Keratinocyte (primary cell): ENCODE measurements at regions not wholly inside any gene's neighbourhood (a gene's known extent, or its start where the extent isn't known, plus 50 kb on each side); places are given as distances from the start of the nearest gene placed in this dataset.

ENCODE experiments used
- DNase-seq: peaks from one replicate; pipeline ENCODE4 v3.0.0-alpha.2; 2011; ENCODE audit warnings: low read depth, missing footprints, low spot score
- FAIRE-seq: peaks from 2 replicates; lab custom pipeline; 2011; peaks lifted over from hg19 to GRCh38; lab: Jason Lieb, UNC
- H2AFZ ChIP-seq: 2 replicates; pipeline ENCODE4 v1.6.0; 2012; ENCODE audit warnings: low read length, control low read depth, inconsistent platforms; ENCODE audit not compliant: control insufficient read depth
- H3K27ac ChIP-seq: 2 replicates; pipeline ENCODE4 v1.5.1; 2011; ENCODE audit warnings: low read length; ENCODE audit not compliant: control insufficient read depth, insufficient read depth
- H3K27me3 ChIP-seq: 3 replicates; pipeline ENCODE4 v1.6.0; 2011; ENCODE audit warnings: low read length; ENCODE audit not compliant: control insufficient read depth, insufficient read depth; ENCODE audit errors: extremely low read depth
- H3K36me3 ChIP-seq, 2 experiments: 2 replicates in 1 of 2; 3 replicates in 1 of 2; pipeline ENCODE4 v1.5.1; 2011; ENCODE audit warnings: low read length in 2 of 2, mild to moderate bottlenecking in 1 of 2; ENCODE audit not compliant: control insufficient read depth in 2 of 2, insufficient read depth in 2 of 2; ENCODE audit errors: extremely low read depth in 1 of 2
- H3K4me1 ChIP-seq: 3 replicates; pipeline ENCODE4 v1.5.1; 2011; ENCODE audit warnings: low read length; ENCODE audit not compliant: control insufficient read depth, insufficient read depth; ENCODE audit errors: extremely low read depth
- H3K4me2 ChIP-seq: 3 replicates; pipeline ENCODE4 v1.6.0; 2011; ENCODE audit warnings: low read depth, low read length; ENCODE audit not compliant: control insufficient read depth, insufficient read depth; ENCODE audit errors: extremely low read depth
- H3K4me3 ChIP-seq, 3 experiments: fragments of 200-600 bp in 1 of 3; sonication (generic) in 1 of 3; 2 replicates in 2 of 3; 3 replicates in 1 of 3; pipeline ENCODE4 v1.5.1; 2011 to 2016; ENCODE audit warnings: low read length in 3 of 3, mild to moderate bottlenecking in 3 of 3, control low read depth in 2 of 3, inconsistent platforms in 1 of 3, low read depth in 1 of 3, mixed read lengths in 1 of 3, mixed run types in 1 of 3, moderate library complexity in 1 of 3; ENCODE audit not compliant: control insufficient read depth in 2 of 3, insufficient read depth in 2 of 3; ENCODE audit errors: extremely low read depth in 1 of 3
- H3K79me2 ChIP-seq: 2 replicates; pipeline ENCODE4 v1.6.0; 2012; ENCODE audit warnings: low read length; ENCODE audit not compliant: control insufficient read depth, insufficient read depth
- H3K9ac ChIP-seq: 3 replicates; pipeline ENCODE4 v1.6.0; 2011; ENCODE audit warnings: low read length; ENCODE audit not compliant: control insufficient read depth, insufficient read depth; ENCODE audit errors: extremely low read depth
- H3K9me1 ChIP-seq: 3 replicates; pipeline ENCODE4 v1.6.0; 2011; ENCODE audit warnings: low read length; ENCODE audit not compliant: control insufficient read depth, insufficient read depth; ENCODE audit errors: extremely low read depth
- H3K9me3 ChIP-seq: 2 replicates; pipeline ENCODE4 v1.5.1; 2012; ENCODE audit warnings: low read depth, low read length; ENCODE audit not compliant: control insufficient read depth
- H4K20me1 ChIP-seq: 3 replicates; pipeline ENCODE4 v1.6.0; 2011; ENCODE audit warnings: low read length; ENCODE audit not compliant: control insufficient read depth, insufficient read depth; ENCODE audit errors: extremely low read depth
- EZH2 ChIP-seq: IDR thresholded peaks from one replicate; pipeline ENCODE4 v1.6.1; 2012; ENCODE audit warnings: inconsistent platforms, mild to moderate bottlenecking, low read length, moderate library complexity
- dilution Hi-C: fragments of 300-500 bp; cut with MboI; formaldehyde crosslinking; loops from one replicate; pipeline ENCODE4 v1.7.0; 2020; ENCODE audit warnings: low sequenced_read_pairs; ENCODE audit not compliant: extremely low pct_ligation_motif_present
- TF ChIP-seq, protein P1 (sequence below), 3 experiments: IDR thresholded peaks in 1 of 3; conservative IDR thresholded peaks in 1 of 3; optimal IDR thresholded peaks in 1 of 3; 2 replicates in 2 of 3; 3 replicates in 1 of 3; pipeline versions ENCODE3 to v1.5.1; 2011; ENCODE audit warnings: low read length in 3 of 3, mild to moderate bottlenecking in 3 of 3, moderate library complexity in 2 of 3, control low read depth in 1 of 3, inconsistent platforms in 1 of 3; ENCODE audit not compliant: insufficient read depth in 2 of 3; ENCODE audit errors: extremely low read depth in 1 of 3

DNA sequence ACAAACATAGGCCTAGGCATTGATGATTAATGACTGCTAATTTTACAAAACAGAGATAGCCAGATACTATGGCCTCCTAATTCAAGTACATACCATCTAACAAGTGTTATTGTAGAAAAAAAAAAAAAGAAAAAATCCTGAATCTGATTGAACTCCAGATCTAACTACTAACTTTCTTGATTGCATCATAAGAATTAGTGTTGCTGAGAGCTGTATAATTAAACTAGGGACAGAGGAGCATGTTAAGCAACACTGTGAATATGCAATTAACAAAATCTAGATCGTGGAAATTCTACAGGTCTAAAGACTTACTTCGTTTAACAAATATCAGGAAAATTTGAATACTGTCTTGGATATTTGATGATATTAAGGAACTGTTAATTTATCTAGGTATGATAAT, 208.3 kb upstream of the ZNF608 start:
- H3K36me3 ChIP-seq, result no peaks in the 10 kb centered on the region
- dilution Hi-C loops, result no loop called here
- TF ChIP-seq, protein P1, sequence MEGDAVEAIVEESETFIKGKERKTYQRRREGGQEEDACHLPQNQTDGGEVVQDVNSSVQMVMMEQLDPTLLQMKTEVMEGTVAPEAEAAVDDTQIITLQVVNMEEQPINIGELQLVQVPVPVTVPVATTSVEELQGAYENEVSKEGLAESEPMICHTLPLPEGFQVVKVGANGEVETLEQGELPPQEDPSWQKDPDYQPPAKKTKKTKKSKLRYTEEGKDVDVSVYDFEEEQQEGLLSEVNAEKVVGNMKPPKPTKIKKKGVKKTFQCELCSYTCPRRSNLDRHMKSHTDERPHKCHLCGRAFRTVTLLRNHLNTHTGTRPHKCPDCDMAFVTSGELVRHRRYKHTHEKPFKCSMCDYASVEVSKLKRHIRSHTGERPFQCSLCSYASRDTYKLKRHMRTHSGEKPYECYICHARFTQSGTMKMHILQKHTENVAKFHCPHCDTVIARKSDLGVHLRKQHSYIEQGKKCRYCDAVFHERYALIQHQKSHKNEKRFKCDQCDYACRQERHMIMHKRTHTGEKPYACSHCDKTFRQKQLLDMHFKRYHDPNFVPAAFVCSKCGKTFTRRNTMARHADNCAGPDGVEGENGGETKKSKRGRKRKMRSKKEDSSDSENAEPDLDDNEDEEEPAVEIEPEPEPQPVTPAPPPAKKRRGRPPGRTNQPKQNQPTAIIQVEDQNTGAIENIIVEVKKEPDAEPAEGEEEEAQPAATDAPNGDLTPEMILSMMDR (optimal IDR thresholded peaks at IDR 0.05 in 1 of 3, IDR thresholded peaks at IDR 0.05 in 1 of 3, conservative IDR thresholded peaks at IDR 0.05 in 1 of 3; ENCODE audit: extremely low read depth in 1 of 3, insufficient read depth in 2 of 3, low read length in 3 of 3), result no peak
- no peak for TF ChIP-seq EZH2
- no peak overlapping the region for H2AFZ ChIP-seq
- H3K4me1 ChIP-seq, result no peaks in the 10 kb centered on the region
- DNase-seq, result no peak
- no peaks in the 10 kb centered on the region for H3K9me1 ChIP-seq
- no peak overlapping the region for H3K4me3 ChIP-seq
- no peaks in the 10 kb centered on the region for H4K20me1 ChIP-seq
- H3K27ac ChIP-seq, result no peak overlapping the region
- H3K9me3 ChIP-seq, result no peaks in the 10 kb centered on the region
- H3K9ac ChIP-seq, result no peak overlapping the region
- H3K79me2 ChIP-seq, result no peaks in the 10 kb centered on the region
- FAIRE-seq, result no peak
- no peak overlapping the region for H3K4me2 ChIP-seq
- no peaks in the 10 kb centered on the region for H3K27me3 ChIP-seq

DNA sequence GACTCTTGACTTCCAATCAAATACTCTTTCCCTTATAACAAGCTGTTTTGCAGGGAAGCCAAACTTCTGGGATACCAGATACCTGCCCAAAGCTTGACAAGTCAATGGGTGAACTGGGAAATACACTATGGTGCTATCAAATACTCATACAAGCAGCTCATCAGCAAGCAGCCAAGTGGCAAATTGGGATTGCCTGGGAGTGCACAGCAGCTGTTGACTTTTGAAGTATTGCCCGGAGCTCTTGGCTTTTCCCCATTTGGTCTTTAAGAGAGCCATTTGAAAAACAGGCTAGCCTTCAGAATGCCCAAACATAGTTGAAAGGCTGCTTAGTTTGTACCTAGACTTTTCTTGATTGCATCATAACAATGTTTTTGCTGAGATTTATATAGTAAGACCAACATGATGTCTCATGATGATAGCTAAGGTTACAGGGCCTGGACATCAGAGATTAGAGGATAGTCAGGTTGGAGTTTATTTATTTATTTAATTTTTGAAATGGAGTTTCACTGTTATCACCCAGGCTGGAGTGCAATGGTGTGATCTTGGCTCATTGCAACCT, 210.1 kb upstream of the ZNF608 start:
- no peak overlapping the region for H3K9ac ChIP-seq
- no peaks in the 10 kb centered on the region for H3K27me3 ChIP-seq
- H3K4me2 ChIP-seq, result no peak overlapping the region
- no peaks in the 10 kb centered on the region for H3K9me1 ChIP-seq
- no peaks in the 10 kb centered on the region for H3K79me2 ChIP-seq
- H4K20me1 ChIP-seq, result no peaks in the 10 kb centered on the region
- H2AFZ ChIP-seq, result no peak overlapping the region
- H3K36me3 ChIP-seq, result no peaks in the 10 kb centered on the region
- no peaks in the 10 kb centered on the region for H3K9me3 ChIP-seq
- TF ChIP-seq EZH2, result no peak
- TF ChIP-seq, protein P1 (optimal IDR thresholded peaks at IDR 0.05 in 1 of 3, IDR thresholded peaks at IDR 0.05 in 1 of 3, conservative IDR thresholded peaks at IDR 0.05 in 1 of 3; ENCODE audit: extremely low read depth in 1 of 3, insufficient read depth in 2 of 3, low read length in 3 of 3), result no peak
- no peak for FAIRE-seq
- dilution Hi-C loops, result no loop called here
- no peak overlapping the region for H3K4me3 ChIP-seq
- no peak for DNase-seq
- no peak overlapping the region for H3K27ac ChIP-seq
- H3K4me1 ChIP-seq, result no peaks in the 10 kb centered on the region
